ENCODE measurements at regions not wholly inside any gene's neighbourhood (a gene's known extent, or its start where the extent isn't known, plus 50 kb on each side); places are given as distances from the start of the nearest gene placed in this dataset.

GRCh38 chr7:25503306-25503705, 275.0 kb upstream of the NPVF start:
- TF ChIP-seq EZH2 (IDR thresholded peaks at IDR 0.05) = no peak
- no peak for TF ChIP-seq POLR2AphosphoS5 (IDR thresholded peaks at IDR 0.05; ENCODE audit: borderline replicate concordance, low read depth, low read length)

Data from SK-N-MC (cell line).